ENCODE measurements at regions not wholly inside any gene's neighbourhood (a gene's known extent, or its start where the extent isn't known, plus 50 kb on each side); places are given as distances from the start of the nearest gene placed in this dataset.

GRCh38 chr21:38054334-38054733 is 138.1 kb upstream of the KCNJ6 start:
- TF ChIP-seq CTCF (IDR thresholded peaks at IDR 0.05; ENCODE audit: insufficient read depth, low read length) = no peak
- no peak overlapping the region for H3K4me3 ChIP-seq (ENCODE audit: low read depth, low read length)
- no peak for DNase-seq (ENCODE audit: low read depth)

- no peak for DNase-seq (ENCODE audit: low read depth)
- no peak for TF ChIP-seq CTCF (IDR thresholded peaks at IDR 0.05; ENCODE audit: insufficient read depth, low read length)
- H3K4me3 ChIP-seq (ENCODE audit: low read depth, low read length) = no peak overlapping the region
Measured at GRCh38 chr21:38056481-38056880, 140.2 kb upstream of the KCNJ6 start.

GRCh38 chr21:38057626-38058025 is 141.4 kb upstream of the KCNJ6 start:
- H3K4me3 ChIP-seq (ENCODE audit: low read depth, low read length) = no peak overlapping the region
- no peak for TF ChIP-seq CTCF (IDR thresholded peaks at IDR 0.05; ENCODE audit: insufficient read depth, low read length)
- no peak for DNase-seq (ENCODE audit: low read depth)

GRCh38 chr21:38060533-38060932 is 144.3 kb upstream of the KCNJ6 start:
- DNase-seq (ENCODE audit: low read depth) = no peak
- no peak overlapping the region for H3K4me3 ChIP-seq (ENCODE audit: low read depth, low read length)
- TF ChIP-seq CTCF (IDR thresholded peaks at IDR 0.05; ENCODE audit: insufficient read depth, low read length) = no peak

GRCh38 chr21:38067086-38067739 is 151.0 kb upstream of the KCNJ6 start:
- TF ChIP-seq CTCF (IDR thresholded peaks at IDR 0.05; ENCODE audit: insufficient read depth, low read length) = no peak
- H3K4me3 ChIP-seq (ENCODE audit: low read depth, low read length) = no peak overlapping the region
- peak; percentile 6 for DNase-seq (ENCODE audit: low read depth)

- H3K4me3 ChIP-seq (ENCODE audit: low read depth, low read length) = no peak overlapping the region
- no peak for TF ChIP-seq CTCF (IDR thresholded peaks at IDR 0.05; ENCODE audit: insufficient read depth, low read length)
- no peak for DNase-seq (ENCODE audit: low read depth)
Measured at GRCh38 chr21:38072489-38072888, 156.2 kb upstream of the KCNJ6 start.
